ENCODE measurements at regions not wholly inside any gene's neighbourhood (a gene's known extent, or its start where the extent isn't known, plus 50 kb on each side); places are given as distances from the start of the nearest gene placed in this dataset.

- TF ChIP-seq, protein P1, sequence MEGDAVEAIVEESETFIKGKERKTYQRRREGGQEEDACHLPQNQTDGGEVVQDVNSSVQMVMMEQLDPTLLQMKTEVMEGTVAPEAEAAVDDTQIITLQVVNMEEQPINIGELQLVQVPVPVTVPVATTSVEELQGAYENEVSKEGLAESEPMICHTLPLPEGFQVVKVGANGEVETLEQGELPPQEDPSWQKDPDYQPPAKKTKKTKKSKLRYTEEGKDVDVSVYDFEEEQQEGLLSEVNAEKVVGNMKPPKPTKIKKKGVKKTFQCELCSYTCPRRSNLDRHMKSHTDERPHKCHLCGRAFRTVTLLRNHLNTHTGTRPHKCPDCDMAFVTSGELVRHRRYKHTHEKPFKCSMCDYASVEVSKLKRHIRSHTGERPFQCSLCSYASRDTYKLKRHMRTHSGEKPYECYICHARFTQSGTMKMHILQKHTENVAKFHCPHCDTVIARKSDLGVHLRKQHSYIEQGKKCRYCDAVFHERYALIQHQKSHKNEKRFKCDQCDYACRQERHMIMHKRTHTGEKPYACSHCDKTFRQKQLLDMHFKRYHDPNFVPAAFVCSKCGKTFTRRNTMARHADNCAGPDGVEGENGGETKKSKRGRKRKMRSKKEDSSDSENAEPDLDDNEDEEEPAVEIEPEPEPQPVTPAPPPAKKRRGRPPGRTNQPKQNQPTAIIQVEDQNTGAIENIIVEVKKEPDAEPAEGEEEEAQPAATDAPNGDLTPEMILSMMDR (IDR thresholded peaks at IDR 0.05; ENCODE audit: low read length): no peak
- TF ChIP-seq EZH2 (IDR thresholded peaks at IDR 0.05; ENCODE audit: borderline replicate concordance, low read length): no peak
These were observed 279.4 kb upstream of the SPTLC3 start for GRCh38 chr20:12729326-12729725.
